ENCODE measurements at regions not wholly inside any gene's neighbourhood (a gene's known extent, or its start where the extent isn't known, plus 50 kb on each side); places are given as distances from the start of the nearest gene placed in this dataset.
A peak's percentile ranks its signal among the peaks of the same experiment; 100 is the strongest.

- intact Hi-C loops (cut with DNase I, micrococcal nuclease): no loop called here
- TF ChIP-seq CTCF (IDR thresholded peaks at IDR 0.05): no peak
- DNase-seq (peak; percentile 98 to 100 (median 99)), ATAC-seq (peak; percentile 97)
- Histone ChIP-seq H3K36me3 (ENCODE audit: low read depth) (no peaks in the 10 kb centered on the region), H3K9me3 (no peaks in the 10 kb centered on the region), H3K4me3 (no peak overlapping the region), H3K4me1 (ENCODE audit: low read depth) (peaks cover 19% of the 10 kb centered on the region)
Observed at GRCh38 chr2:8583400-8584173, 98.3 kb upstream of the ID2 start.

GRCh38 chr2:8584174-8585066 lies 97.4 kb upstream of the ID2 start:
- H3K4me1 ChIP-seq (ENCODE audit: low read depth): peaks cover 19% of the 10 kb centered on the region
- DNase-seq (peak in 2 of 3 donors; percentile 55 to 56), ATAC-seq (no peak)
- H3K9me3 ChIP-seq: no peaks in the 10 kb centered on the region
- H3K36me3 ChIP-seq (ENCODE audit: low read depth): no peaks in the 10 kb centered on the region
- no peak for TF ChIP-seq CTCF (IDR thresholded peaks at IDR 0.05)
- intact Hi-C loops (cut with DNase I, micrococcal nuclease): no loop called here
- H3K4me3 ChIP-seq: no peak overlapping the region

- Histone ChIP-seq H3K9me3 (no peaks in the 10 kb centered on the region), H3K4me3 (no peak overlapping the region), H3K4me1 (ENCODE audit: low read depth) (peaks cover 15% of the 10 kb centered on the region), H3K36me3 (ENCODE audit: low read depth) (no peaks in the 10 kb centered on the region)
- intact Hi-C loops (cut with DNase I, micrococcal nuclease): no loop called here
- ATAC-seq (no peak), DNase-seq (peak in 1 of 3 donors; percentile 21)
- TF ChIP-seq CTCF (IDR thresholded peaks at IDR 0.05): no peak
Observed at GRCh38 chr2:8586457-8587051, 95.3 kb upstream of the ID2 start.

GRCh38 chr2:8587251-8587791 lies 94.5 kb upstream of the ID2 start:
- no peak for TF ChIP-seq CTCF (IDR thresholded peaks at IDR 0.05)
- Histone ChIP-seq H3K4me1 (ENCODE audit: low read depth) (peaks cover 15% of the 10 kb centered on the region), H3K9me3 (no peaks in the 10 kb centered on the region), H3K36me3 (ENCODE audit: low read depth) (no peaks in the 10 kb centered on the region), H3K4me3 (no peak overlapping the region)
- ATAC-seq (no peak), DNase-seq (no peak)
- intact Hi-C loops (cut with DNase I, micrococcal nuclease): no loop called here

GRCh38 chr2:8587920-8588830 lies 93.7 kb upstream of the ID2 start:
- H3K4me3 ChIP-seq: no peak overlapping the region
- H3K9me3 ChIP-seq: no peaks in the 10 kb centered on the region
- DNase-seq (no peak), ATAC-seq (no peak)
- H3K4me1 ChIP-seq (ENCODE audit: low read depth): peaks cover 8% of the 10 kb centered on the region
- intact Hi-C loops (cut with DNase I, micrococcal nuclease): no loop called here
- no peak for TF ChIP-seq CTCF (IDR thresholded peaks at IDR 0.05)
- H3K36me3 ChIP-seq (ENCODE audit: low read depth): no peaks in the 10 kb centered on the region

Data from mucosa of descending colon (tissue), 3 donors.